ENCODE measurements at regions not wholly inside any gene's neighbourhood (a gene's known extent, or its start where the extent isn't known, plus 50 kb on each side); places are given as distances from the start of the nearest gene placed in this dataset.

DNA sequence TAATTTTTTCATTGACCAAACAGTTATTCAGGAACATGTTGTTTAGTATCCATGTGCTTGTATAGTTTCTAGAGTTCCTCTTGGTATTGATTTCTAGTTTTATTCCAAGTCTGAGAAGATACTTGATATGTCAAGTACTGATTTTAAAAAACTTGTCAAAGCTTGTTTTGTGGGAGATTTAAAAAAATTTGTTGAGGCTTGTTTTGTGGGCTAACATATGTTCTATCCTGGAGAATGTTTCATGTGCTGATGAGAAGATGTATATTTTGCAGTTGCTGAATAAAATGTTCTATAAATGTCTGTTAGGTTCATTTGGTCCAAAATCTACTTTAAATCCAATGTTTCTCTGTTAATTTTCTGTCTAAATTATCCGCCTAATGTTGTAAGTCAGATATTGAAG, 1065.1 kb upstream of the WWC1 start:
- H3K9me3 ChIP-seq (ENCODE audit: severe bottlenecking): peaks cover 2% of the 10 kb centered on the region
- H3K36me3 ChIP-seq (ENCODE audit: low read depth): no peaks in the 10 kb centered on the region
- H3K27ac ChIP-seq (ENCODE audit: poor library complexity, severe bottlenecking): no peak overlapping the region
- TF ChIP-seq, protein P1, sequence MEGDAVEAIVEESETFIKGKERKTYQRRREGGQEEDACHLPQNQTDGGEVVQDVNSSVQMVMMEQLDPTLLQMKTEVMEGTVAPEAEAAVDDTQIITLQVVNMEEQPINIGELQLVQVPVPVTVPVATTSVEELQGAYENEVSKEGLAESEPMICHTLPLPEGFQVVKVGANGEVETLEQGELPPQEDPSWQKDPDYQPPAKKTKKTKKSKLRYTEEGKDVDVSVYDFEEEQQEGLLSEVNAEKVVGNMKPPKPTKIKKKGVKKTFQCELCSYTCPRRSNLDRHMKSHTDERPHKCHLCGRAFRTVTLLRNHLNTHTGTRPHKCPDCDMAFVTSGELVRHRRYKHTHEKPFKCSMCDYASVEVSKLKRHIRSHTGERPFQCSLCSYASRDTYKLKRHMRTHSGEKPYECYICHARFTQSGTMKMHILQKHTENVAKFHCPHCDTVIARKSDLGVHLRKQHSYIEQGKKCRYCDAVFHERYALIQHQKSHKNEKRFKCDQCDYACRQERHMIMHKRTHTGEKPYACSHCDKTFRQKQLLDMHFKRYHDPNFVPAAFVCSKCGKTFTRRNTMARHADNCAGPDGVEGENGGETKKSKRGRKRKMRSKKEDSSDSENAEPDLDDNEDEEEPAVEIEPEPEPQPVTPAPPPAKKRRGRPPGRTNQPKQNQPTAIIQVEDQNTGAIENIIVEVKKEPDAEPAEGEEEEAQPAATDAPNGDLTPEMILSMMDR (IDR thresholded peaks at IDR 0.05; ENCODE audit: poor library complexity, severe bottlenecking): no peak
- no peak for ATAC-seq (ENCODE audit: low read depth)
- H3K4me1 ChIP-seq (ENCODE audit: insufficient read depth, poor library complexity, severe bottlenecking): no peaks in the 10 kb centered on the region
- H3K4me3 ChIP-seq (ENCODE audit: severe bottlenecking): no peak overlapping the region
- H3K27me3 ChIP-seq (ENCODE audit: insufficient read depth, poor library complexity, severe bottlenecking): no peaks in the 10 kb centered on the region
- no peak for DNase-seq (ENCODE audit: low spot score)

GRCh38 chr5:167228134-167228533, 1063.3 kb upstream of the WWC1 start:
- H3K4me1 ChIP-seq (ENCODE audit: insufficient read depth, poor library complexity, severe bottlenecking): no peaks in the 10 kb centered on the region
- DNase-seq (ENCODE audit: low spot score) (no peak), ATAC-seq (ENCODE audit: low read depth) (no peak)
- peaks cover 2% of the 10 kb centered on the region for H3K9me3 ChIP-seq (ENCODE audit: severe bottlenecking)
- TF ChIP-seq, protein P1 (IDR thresholded peaks at IDR 0.05; ENCODE audit: poor library complexity, severe bottlenecking): no peak
- H3K4me3 ChIP-seq (ENCODE audit: severe bottlenecking): no peak overlapping the region
- no peaks in the 10 kb centered on the region for H3K36me3 ChIP-seq (ENCODE audit: low read depth)
- H3K27ac ChIP-seq (ENCODE audit: poor library complexity, severe bottlenecking): no peak overlapping the region
- H3K27me3 ChIP-seq (ENCODE audit: insufficient read depth, poor library complexity, severe bottlenecking): no peaks in the 10 kb centered on the region

DNA sequence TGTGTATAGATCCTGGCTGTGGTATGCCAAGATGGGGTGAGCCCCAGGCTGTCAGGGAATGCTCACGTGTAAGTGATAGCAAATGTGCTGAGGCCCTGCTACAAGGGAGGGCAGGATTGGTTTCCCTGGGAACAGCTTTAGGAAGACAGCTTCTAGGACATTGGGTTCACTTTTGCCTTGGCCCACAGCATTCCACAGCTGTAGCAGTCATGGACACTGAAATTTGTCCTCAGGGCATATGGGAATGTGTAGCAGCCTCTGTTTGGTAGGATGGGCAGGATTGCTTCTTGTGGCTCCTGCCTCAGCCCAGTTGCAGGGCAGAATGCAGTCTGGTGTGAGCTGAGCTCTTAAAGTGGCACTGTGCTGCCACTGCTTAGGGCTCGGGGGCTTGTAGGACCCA, 1061.7 kb upstream of the WWC1 start:
- H3K9me3 ChIP-seq (ENCODE audit: severe bottlenecking): no peaks in the 10 kb centered on the region
- no peak for DNase-seq (ENCODE audit: low spot score)
- no peak for ATAC-seq (ENCODE audit: low read depth)
- H3K36me3 ChIP-seq (ENCODE audit: low read depth): no peaks in the 10 kb centered on the region
- H3K4me1 ChIP-seq (ENCODE audit: insufficient read depth, poor library complexity, severe bottlenecking): no peaks in the 10 kb centered on the region
- H3K27me3 ChIP-seq (ENCODE audit: insufficient read depth, poor library complexity, severe bottlenecking): no peaks in the 10 kb centered on the region
- TF ChIP-seq, protein P1 (IDR thresholded peaks at IDR 0.05; ENCODE audit: poor library complexity, severe bottlenecking): no peak
- H3K4me3 ChIP-seq (ENCODE audit: severe bottlenecking): no peak overlapping the region
- H3K27ac ChIP-seq (ENCODE audit: poor library complexity, severe bottlenecking): no peak overlapping the region

DNA sequence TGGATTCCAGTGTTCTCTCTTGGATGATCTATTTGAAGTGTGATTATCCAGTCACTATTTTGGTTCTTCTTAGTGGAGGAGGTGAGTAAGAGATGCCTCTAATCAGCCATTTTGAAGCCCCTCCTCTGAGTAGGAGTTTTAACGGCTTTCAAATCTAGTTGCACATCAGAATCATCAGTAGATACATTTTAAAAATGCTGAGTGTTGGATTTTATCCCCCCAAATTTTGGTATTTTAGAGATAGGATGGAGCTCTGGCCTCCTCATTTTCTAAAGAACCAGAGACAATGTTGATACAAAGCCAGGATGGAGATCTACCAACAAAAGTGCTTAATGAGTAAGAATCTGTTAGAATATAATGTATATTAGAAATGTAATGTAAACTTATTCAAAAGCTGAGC, 1061.0 kb upstream of the WWC1 start:
- H3K4me3 ChIP-seq (ENCODE audit: severe bottlenecking): no peak overlapping the region
- no peaks in the 10 kb centered on the region for H3K4me1 ChIP-seq (ENCODE audit: insufficient read depth, poor library complexity, severe bottlenecking)
- TF ChIP-seq, protein P1 (IDR thresholded peaks at IDR 0.05; ENCODE audit: poor library complexity, severe bottlenecking): no peak
- no peaks in the 10 kb centered on the region for H3K27me3 ChIP-seq (ENCODE audit: insufficient read depth, poor library complexity, severe bottlenecking)
- no peak overlapping the region for H3K27ac ChIP-seq (ENCODE audit: poor library complexity, severe bottlenecking)
- H3K36me3 ChIP-seq (ENCODE audit: low read depth): no peaks in the 10 kb centered on the region
- no peaks in the 10 kb centered on the region for H3K9me3 ChIP-seq (ENCODE audit: severe bottlenecking)
- DNase-seq (ENCODE audit: low spot score) (no peak), ATAC-seq (ENCODE audit: low read depth) (no peak)

GRCh38 chr5:167232675-167233311, 1058.7 kb upstream of the WWC1 start:
- Histone ChIP-seq H3K27me3 (ENCODE audit: insufficient read depth, poor library complexity, severe bottlenecking) (no peaks in the 10 kb centered on the region), H3K4me1 (ENCODE audit: insufficient read depth, poor library complexity, severe bottlenecking) (no peaks in the 10 kb centered on the region), H3K36me3 (ENCODE audit: low read depth) (no peaks in the 10 kb centered on the region), H3K27ac (ENCODE audit: poor library complexity, severe bottlenecking) (no peak overlapping the region), H3K4me3 (ENCODE audit: severe bottlenecking) (no peak overlapping the region), H3K9me3 (ENCODE audit: severe bottlenecking) (no peaks in the 10 kb centered on the region)
- ATAC-seq (ENCODE audit: low read depth): no peak
- TF ChIP-seq, protein P1 (IDR thresholded peaks at IDR 0.05; ENCODE audit: poor library complexity, severe bottlenecking): no peak
- DNase-seq (ENCODE audit: low spot score): no peak
